ENCODE measurements at regions not wholly inside any gene's neighbourhood (a gene's known extent, or its start where the extent isn't known, plus 50 kb on each side); places are given as distances from the start of the nearest gene placed in this dataset.
"Not testable (repeated sequence)": the region's sequence is repeated elsewhere in the genome, so short reads cannot be mapped to it uniquely, and the experiment has no call there.

- no peak for DNase-seq
Measured at GRCh38 chrX:101823236-101823635, 108.6 kb downstream of the ZMAT1 start.

GRCh38 chrX:101817739-101818138, 114.1 kb downstream of the ZMAT1 start:
- not testable (repeated sequence) for DNase-seq

- DNase-seq = no peak
Measured at GRCh38 chrX:101813200-101813599, 118.6 kb downstream of the ZMAT1 start.

GRCh38 chrX:101803451-101803850, 128.4 kb downstream of the ZMAT1 start:
- no peak for DNase-seq

- peak; percentile 67 to 78 for DNase-seq
Measured at GRCh38 chrX:101799387-101799786, 132.4 kb downstream of the ZMAT1 start.

- no peak for DNase-seq
Measured at GRCh38 chrX:101787934-101788333, 128.3 kb upstream of the ARMCX2 start.

- DNase-seq = no peak
Measured at GRCh38 chrX:101785142-101785541, 125.5 kb upstream of the ARMCX2 start.

GRCh38 chrX:101780421-101780820, 120.8 kb upstream of the ARMCX2 start:
- not testable (repeated sequence) for DNase-seq

- DNase-seq = no peak
Measured at GRCh38 chrX:101774340-101774739, 114.7 kb upstream of the ARMCX2 start.

- no peak for DNase-seq
Measured at GRCh38 chrX:101764538-101764937, 104.9 kb upstream of the ARMCX2 start.

- DNase-seq = peak; percentile 1 to 21
Measured at GRCh38 chrX:101759000-101759399, 99.3 kb upstream of the ARMCX2 start.

- DNase-seq = no peak
Measured at GRCh38 chrX:101750744-101751143, 91.1 kb upstream of the ARMCX2 start.

GRCh38 chrX:101749436-101749835, 89.8 kb upstream of the ARMCX2 start:
- DNase-seq = no peak

GRCh38 chrX:101745046-101745445, 85.4 kb upstream of the ARMCX2 start:
- no peak for DNase-seq

GRCh38 chrX:101744085-101744484, 84.4 kb upstream of the ARMCX2 start:
- DNase-seq = no peak

- no peak for DNase-seq
Measured at GRCh38 chrX:101740642-101741041, 81.0 kb upstream of the ARMCX2 start.

- not testable (repeated sequence) for DNase-seq
Measured at GRCh38 chrX:101738867-101739266, 79.2 kb upstream of the ARMCX2 start.

GRCh38 chrX:101738411-101738810, 78.8 kb upstream of the ARMCX2 start:
- not testable (repeated sequence) for DNase-seq

- no peak for DNase-seq
Measured at GRCh38 chrX:101736651-101737050, 77.0 kb upstream of the ARMCX2 start.

GRCh38 chrX:101732870-101733269, 73.2 kb upstream of the ARMCX2 start:
- DNase-seq = no peak

- DNase-seq = no peak
Measured at GRCh38 chrX:101729986-101730385, 70.3 kb upstream of the ARMCX2 start.
